Fibroblast of pulmonary artery (primary cell): ENCODE measurements at regions not wholly inside any gene's neighbourhood (a gene's known extent, or its start where the extent isn't known, plus 50 kb on each side); places are given as distances from the start of the nearest gene placed in this dataset.

Source experiments
- DNase-seq: peaks from one replicate; pipeline ENCODE4 v3.0.0-alpha.2; 2010; ENCODE audit warnings: low read depth
- H3K4me3 ChIP-seq: replicated peaks from 2 replicates; pipeline ENCODE4 v1.5.1; 2011; ENCODE audit warnings: low read depth, mild to moderate bottlenecking, control low read depth, low read length, moderate library complexity
- CTCF ChIP-seq: IDR thresholded peaks from 2 replicates; pipeline ENCODE4 v1.5.1; 2011; ENCODE audit warnings: mild to moderate bottlenecking, control low read depth, low read length, inconsistent platforms; ENCODE audit errors: missing control alignments

GRCh38 chr3:13171704-13172643, 98.7 kb upstream of the IQSEC1 start:
- no peak for TF ChIP-seq CTCF
- no peak for DNase-seq
- no peak overlapping the region for H3K4me3 ChIP-seq

GRCh38 chr3:13170317-13170716, 97.1 kb upstream of the IQSEC1 start:
- no peak overlapping the region for H3K4me3 ChIP-seq
- no peak for TF ChIP-seq CTCF

GRCh38 chr3:13168391-13168790, 95.2 kb upstream of the IQSEC1 start:
- DNase-seq = no peak
- TF ChIP-seq CTCF = no peak
- H3K4me3 ChIP-seq = no peak overlapping the region

More at GRCh38 chr3:13170317-13170716, 97.1 kb upstream of the IQSEC1 start:
- no peak for DNase-seq

GRCh38 chr3:13167829-13168228, 94.6 kb upstream of the IQSEC1 start:
- DNase-seq = no peak
- no peak for TF ChIP-seq CTCF
- no peak overlapping the region for H3K4me3 ChIP-seq

- DNase-seq = no peak
- no peak for TF ChIP-seq CTCF
Measured at GRCh38 chr3:13167064-13167743, 94.0 kb upstream of the IQSEC1 start.

GRCh38 chr3:13166243-13167063, 93.2 kb upstream of the IQSEC1 start:
- DNase-seq = no peak

More at GRCh38 chr3:13167064-13167743, 94.0 kb upstream of the IQSEC1 start:
- H3K4me3 ChIP-seq = no peak overlapping the region

More at GRCh38 chr3:13166243-13167063, 93.2 kb upstream of the IQSEC1 start:
- no peak overlapping the region for H3K4me3 ChIP-seq
- no peak for TF ChIP-seq CTCF
